ENCODE measurements at regions not wholly inside any gene's neighbourhood (a gene's known extent, or its start where the extent isn't known, plus 50 kb on each side); places are given as distances from the start of the nearest gene placed in this dataset.

GRCh38 chr2:103276869-103277268 lies 515.0 kb downstream of the TMEM182 start:
- no peaks in the 10 kb centered on the region for H3K9me1 ChIP-seq (replicated peaks; ENCODE audit: control insufficient read depth, extremely low read depth, insufficient read depth, low read length)
- POLR2A ChIA-PET = no interaction called here
- no peak for FAIRE-seq
- no peak overlapping the region for H3K4me2 ChIP-seq (ENCODE audit: insufficient read depth, low read length)
- no peaks in the 10 kb centered on the region for H3K27me3 ChIP-seq (ENCODE audit: control insufficient read depth in 2 of 2, insufficient read depth in 2 of 2, low read length in 2 of 2)
- CTCF ChIA-PET = no interaction called here
- H3K27ac ChIP-seq (ENCODE audit: insufficient read depth, low read depth, low read length) = no peak overlapping the region
- DNase-seq (ENCODE audit: low read depth, low spot score) = no peak
- H3K9ac ChIP-seq (replicated peaks; ENCODE audit: extremely low read depth, insufficient read depth, low read length) = no peak overlapping the region
- no peak for TF ChIP-seq GATA2 (IDR thresholded peaks at IDR 0.05; ENCODE audit: insufficient read depth, insufficient read length, low read depth, low read length)
- TF ChIP-seq EZH2 (IDR thresholded peaks at IDR 0.05; ENCODE audit: borderline replicate concordance, low read depth, low read length, severe bottlenecking) = no peak
- no peak for TF ChIP-seq CTCF (IDR thresholded peaks at IDR 0.05; ENCODE audit: extremely low read depth in 1 of 2, insufficient read depth in 1 of 2, low read depth in 1 of 2, low read length in 2 of 2)
- no peak for TF ChIP-seq FOS (IDR thresholded peaks at IDR 0.05; ENCODE audit: borderline replicate concordance, insufficient read depth, low read length)
- TF ChIP-seq POLR2A (IDR thresholded peaks at IDR 0.05; ENCODE audit: low read depth, low read length) = no peak
- TF ChIP-seq POLR2AphosphoS5 (IDR thresholded peaks at IDR 0.05; ENCODE audit: insufficient read depth, low read depth, low read length) = no peak
- TF ChIP-seq, protein P1, sequence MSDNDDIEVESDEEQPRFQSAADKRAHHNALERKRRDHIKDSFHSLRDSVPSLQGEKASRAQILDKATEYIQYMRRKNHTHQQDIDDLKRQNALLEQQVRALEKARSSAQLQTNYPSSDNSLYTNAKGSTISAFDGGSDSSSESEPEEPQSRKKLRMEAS (IDR thresholded peaks at IDR 0.05; ENCODE audit: insufficient read depth, insufficient read length) = no peak
- intact Hi-C loops (cut with micrococcal nuclease) = no loop called here
- no peaks in the 10 kb centered on the region for H3K4me1 ChIP-seq (ENCODE audit: control insufficient read depth, extremely low read depth, insufficient read depth, low read length)
- no peaks in the 10 kb centered on the region for H3K79me2 ChIP-seq (ENCODE audit: control insufficient read depth, insufficient read depth, low read length)
- dilution Hi-C loops (cut with MboI; ENCODE audit: extremely low pct_ligation_motif_present, low sequenced_read_pairs) = no loop called here
- no peaks in the 10 kb centered on the region for H4K20me1 ChIP-seq (replicated peaks; ENCODE audit: control insufficient read depth, extremely low read depth, insufficient read depth, low read length)
- peaks cover 2% of the 10 kb centered on the region for H3K9me3 ChIP-seq (replicated peaks; ENCODE audit: control insufficient read depth, insufficient read depth, low read length)
- BruUV-seq (replicated peaks) = no TSS peak
- H3K36me3 ChIP-seq (ENCODE audit: control insufficient read depth in 2 of 2, extremely low read depth in 1 of 2, insufficient read depth in 2 of 2, low read length in 2 of 2) = no peaks in the 10 kb centered on the region
- H3K4me3 ChIP-seq (replicated peaks in 1 of 3; ENCODE audit: insufficient read depth in 1 of 3, low read depth in 1 of 3, low read length in 3 of 3) = no peak overlapping the region
- no peak overlapping the region for H2AFZ ChIP-seq (ENCODE audit: low read depth, low read length)

All from endothelial cell of umbilical vein (primary cell).